ENCODE measurements at regions not wholly inside any gene's neighbourhood (a gene's known extent, or its start where the extent isn't known, plus 50 kb on each side); places are given as distances from the start of the nearest gene placed in this dataset.

- Mint-ChIP-seq H3K4me1 (ENCODE audit: insufficient read depth, unreplicated experiment) (no peaks in the 10 kb centered on the region), H3K27me3 (ENCODE audit: insufficient read depth, unreplicated experiment) (no peaks in the 10 kb centered on the region), H3K27ac (ENCODE audit: low read depth, unreplicated experiment) (no peak overlapping the region), H3K9me3 (ENCODE audit: unreplicated experiment) (no peaks in the 10 kb centered on the region), H3K36me3 (ENCODE audit: insufficient read depth, unreplicated experiment) (no peaks in the 10 kb centered on the region), H3K4me3 (ENCODE audit: unreplicated experiment) (no peak overlapping the region)
- CTCF ChIA-PET = interaction anchor here (1.1 kb wide), 1 partner anchor 27 kb away, joined by 3 read pairs; no protein-coding TSS in a partner anchor
- no peak for TF ChIP-seq CTCF (IDR thresholded peaks at IDR 0.05; ENCODE audit: unreplicated experiment)
- intact Hi-C loops (cut with micrococcal nuclease) = no loop called here
- no peak for DNase-seq (ENCODE audit: unreplicated experiment)
- BruUV-seq (replicated peaks) = no TSS peak
- POLR2A ChIA-PET = no interaction called here
These were observed 723.0 kb upstream of the BCHE start for GRCh38 chr3:166560253-166560652.

- POLR2A ChIA-PET = no interaction called here
- H3K9me3 Mint-ChIP-seq (ENCODE audit: unreplicated experiment) = no peaks in the 10 kb centered on the region
- intact Hi-C loops (cut with micrococcal nuclease) = no loop called here
These were observed 719.7 kb upstream of the BCHE start for GRCh38 chr3:166556955-166557354.

GRCh38 chr3:166554023-166554422 is 716.8 kb upstream of the BCHE start:
- no peaks in the 10 kb centered on the region for H3K27me3 Mint-ChIP-seq (ENCODE audit: insufficient read depth, unreplicated experiment)
- POLR2A ChIA-PET = no interaction called here
- peaks cover 6% of the 10 kb centered on the region for H3K4me1 Mint-ChIP-seq (ENCODE audit: insufficient read depth, unreplicated experiment)
- H3K4me3 Mint-ChIP-seq (ENCODE audit: unreplicated experiment) = no peak overlapping the region
- H3K9me3 Mint-ChIP-seq (ENCODE audit: unreplicated experiment) = no peaks in the 10 kb centered on the region
- no peaks in the 10 kb centered on the region for H3K36me3 Mint-ChIP-seq (ENCODE audit: insufficient read depth, unreplicated experiment)
- DNase-seq (ENCODE audit: unreplicated experiment) = no peak
- CTCF ChIA-PET = interaction anchor here (0.6 kb wide), 1 partner anchor 947 kb away, joined by 3 read pairs; no protein-coding TSS in a partner anchor
- no peak overlapping the region for H3K27ac Mint-ChIP-seq (ENCODE audit: low read depth, unreplicated experiment)
- intact Hi-C loops (cut with micrococcal nuclease) = no loop called here
- BruUV-seq (replicated peaks) = no TSS peak
- no peak for TF ChIP-seq CTCF (IDR thresholded peaks at IDR 0.05; ENCODE audit: unreplicated experiment)

More at GRCh38 chr3:166556955-166557354, 719.7 kb upstream of the BCHE start:
- Mint-ChIP-seq H3K4me3 (ENCODE audit: unreplicated experiment) (no peak overlapping the region), H3K36me3 (ENCODE audit: insufficient read depth, unreplicated experiment) (no peaks in the 10 kb centered on the region), H3K27ac (ENCODE audit: low read depth, unreplicated experiment) (no peak overlapping the region), H3K27me3 (ENCODE audit: insufficient read depth, unreplicated experiment) (no peaks in the 10 kb centered on the region), H3K4me1 (ENCODE audit: insufficient read depth, unreplicated experiment) (peaks cover 6% of the 10 kb centered on the region)
- CTCF ChIA-PET = no interaction called here
- TF ChIP-seq CTCF (IDR thresholded peaks at IDR 0.05; ENCODE audit: unreplicated experiment) = no peak
- BruUV-seq (replicated peaks) = no TSS peak
- DNase-seq (ENCODE audit: unreplicated experiment) = no peak

GRCh38 chr3:166533740-166534139 is 696.5 kb upstream of the BCHE start:
- H3K4me3 Mint-ChIP-seq (ENCODE audit: unreplicated experiment) = no peak overlapping the region
- no peaks in the 10 kb centered on the region for H3K4me1 Mint-ChIP-seq (ENCODE audit: insufficient read depth, unreplicated experiment)
- H3K27me3 Mint-ChIP-seq (ENCODE audit: insufficient read depth, unreplicated experiment) = no peaks in the 10 kb centered on the region
- DNase-seq (ENCODE audit: unreplicated experiment) = no peak
- H3K9me3 Mint-ChIP-seq (ENCODE audit: unreplicated experiment) = peaks cover 8% of the 10 kb centered on the region
- CTCF ChIA-PET = interaction anchor here (0.6 kb wide), 1 partner anchor 19 kb away, joined by 3 read pairs; no protein-coding TSS in a partner anchor
- no peaks in the 10 kb centered on the region for H3K36me3 Mint-ChIP-seq (ENCODE audit: insufficient read depth, unreplicated experiment)
- no TSS peak for BruUV-seq (replicated peaks)
- intact Hi-C loops (cut with micrococcal nuclease) = no loop called here
- H3K27ac Mint-ChIP-seq (ENCODE audit: low read depth, unreplicated experiment) = no peak overlapping the region
- POLR2A ChIA-PET = no interaction called here
- no peak for TF ChIP-seq CTCF (IDR thresholded peaks at IDR 0.05; ENCODE audit: unreplicated experiment)
